Osteocyte (in vitro differentiated cells): ENCODE measurements at regions not wholly inside any gene's neighbourhood (a gene's known extent, or its start where the extent isn't known, plus 50 kb on each side); places are given as distances from the start of the nearest gene placed in this dataset.

ENCODE experiments used
- DNase-seq: peaks from one replicate; pipeline ENCODE4 v3.0.0; 2021; ENCODE audit warnings: mixed read lengths; ENCODE audit not compliant: unreplicated experiment; ENCODE audit errors: extremely low spot score
- H3K27ac Mint-ChIP-seq: one replicate; pipeline ENCODE4 v1.8.0; 2021; ENCODE audit warnings: mild to moderate bottlenecking, mixed read lengths; ENCODE audit not compliant: unreplicated experiment
- H3K27me3 Mint-ChIP-seq: one replicate; pipeline ENCODE4 v1.8.0; 2021; ENCODE audit warnings: mixed read lengths; ENCODE audit not compliant: unreplicated experiment
- H3K36me3 Mint-ChIP-seq: one replicate; pipeline ENCODE4 v1.8.0; 2021; ENCODE audit warnings: mixed read lengths; ENCODE audit not compliant: unreplicated experiment
- H3K4me1 Mint-ChIP-seq: one replicate; pipeline ENCODE4 v1.8.0; 2021; ENCODE audit warnings: mixed read lengths; ENCODE audit not compliant: unreplicated experiment
- H3K4me3 Mint-ChIP-seq: one replicate; pipeline ENCODE4 v1.8.0; 2021; ENCODE audit warnings: mild to moderate bottlenecking, moderate library complexity, mixed read lengths; ENCODE audit not compliant: unreplicated experiment
- H3K9me3 Mint-ChIP-seq: one replicate; pipeline ENCODE4 v1.8.0; 2021; ENCODE audit warnings: mixed read lengths; ENCODE audit not compliant: unreplicated experiment
- CTCF ChIP-seq: fragments of 200-600 bp; sonication (generic); IDR thresholded peaks from 2 replicates; pipeline ENCODE4 v1.5.0; 2021; ENCODE audit warnings: antibody characterized with exemption, mild to moderate bottlenecking, moderate library complexity

- no peak for TF ChIP-seq CTCF
- no peak for DNase-seq
- Mint-ChIP-seq H3K27me3 (no peaks in the 10 kb centered on the region), H3K36me3 (no peaks in the 10 kb centered on the region), H3K9me3 (no peaks in the 10 kb centered on the region), H3K4me1 (no peaks in the 10 kb centered on the region), H3K27ac (no peak overlapping the region), H3K4me3 (no peak overlapping the region)
Measured at GRCh38 chr7:12911053-12911452, 223.6 kb downstream of the ARL4A start.

GRCh38 chr7:12913002-12913401, 225.6 kb downstream of the ARL4A start:
- Mint-ChIP-seq H3K27ac (no peak overlapping the region), H3K27me3 (no peaks in the 10 kb centered on the region), H3K9me3 (no peaks in the 10 kb centered on the region), H3K4me3 (no peak overlapping the region), H3K36me3 (no peaks in the 10 kb centered on the region), H3K4me1 (no peaks in the 10 kb centered on the region)
- TF ChIP-seq CTCF, result no peak
- no peak for DNase-seq

- no peak overlapping the region for H3K27ac Mint-ChIP-seq
- H3K27me3 Mint-ChIP-seq, result no peaks in the 10 kb centered on the region
Measured at GRCh38 chr7:12917801-12918200, 230.4 kb downstream of the ARL4A start.

GRCh38 chr7:12921751-12922345, 234.4 kb downstream of the ARL4A start:
- H3K36me3 Mint-ChIP-seq, result no peaks in the 10 kb centered on the region
- no peak for DNase-seq
- H3K27ac Mint-ChIP-seq, result no peak overlapping the region
- H3K9me3 Mint-ChIP-seq, result no peaks in the 10 kb centered on the region
- no peaks in the 10 kb centered on the region for H3K4me1 Mint-ChIP-seq
- H3K27me3 Mint-ChIP-seq, result no peaks in the 10 kb centered on the region
- no peak overlapping the region for H3K4me3 Mint-ChIP-seq
- no peak for TF ChIP-seq CTCF

More at GRCh38 chr7:12917801-12918200, 230.4 kb downstream of the ARL4A start:
- no peaks in the 10 kb centered on the region for H3K36me3 Mint-ChIP-seq
- no peaks in the 10 kb centered on the region for H3K4me1 Mint-ChIP-seq
- H3K9me3 Mint-ChIP-seq, result no peaks in the 10 kb centered on the region
- TF ChIP-seq CTCF, result no peak
- DNase-seq, result no peak
- H3K4me3 Mint-ChIP-seq, result no peak overlapping the region

GRCh38 chr7:12923971-12924370, 236.5 kb downstream of the ARL4A start:
- no peak overlapping the region for H3K4me3 Mint-ChIP-seq
- TF ChIP-seq CTCF, result no peak
- no peaks in the 10 kb centered on the region for H3K4me1 Mint-ChIP-seq
- no peak for DNase-seq
- no peaks in the 10 kb centered on the region for H3K36me3 Mint-ChIP-seq
- no peaks in the 10 kb centered on the region for H3K9me3 Mint-ChIP-seq
- no peaks in the 10 kb centered on the region for H3K27me3 Mint-ChIP-seq
- H3K27ac Mint-ChIP-seq, result no peak overlapping the region
